DMS53 (cell line): ENCODE measurements at regions not wholly inside any gene's neighbourhood (a gene's known extent, or its start where the extent isn't known, plus 50 kb on each side); places are given as distances from the start of the nearest gene placed in this dataset.

Experiments
- DNase-seq: peaks from one replicate; lab custom pipeline; 2025; lab: John Stamatoyannopoulos, UW

DNA sequence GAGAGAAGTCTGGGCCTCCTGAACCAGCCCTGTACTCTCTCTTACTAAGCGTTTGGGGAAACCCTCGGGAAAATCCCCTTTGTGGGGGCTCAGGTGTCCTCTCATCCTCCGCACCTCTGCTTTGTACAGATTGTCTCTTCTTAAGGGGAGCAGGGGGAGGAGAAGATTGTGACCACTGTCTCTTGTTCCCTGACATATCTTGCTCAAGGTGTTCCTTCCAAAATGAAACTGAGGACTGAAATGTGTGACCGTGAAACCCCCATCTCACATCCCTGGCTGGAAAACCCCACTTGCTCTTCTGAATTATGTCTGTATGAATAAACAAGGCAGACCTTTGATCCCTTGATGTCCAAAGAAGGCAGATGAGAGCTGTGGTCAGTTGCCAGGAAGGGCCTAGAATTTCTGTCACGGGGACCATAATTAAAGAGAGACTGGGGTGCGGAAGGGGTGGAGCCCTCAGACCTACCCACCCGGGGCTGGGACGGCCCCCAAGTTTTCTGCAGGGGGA is 369.8 kb downstream of the AACS start:
- no peak for DNase-seq

DNA sequence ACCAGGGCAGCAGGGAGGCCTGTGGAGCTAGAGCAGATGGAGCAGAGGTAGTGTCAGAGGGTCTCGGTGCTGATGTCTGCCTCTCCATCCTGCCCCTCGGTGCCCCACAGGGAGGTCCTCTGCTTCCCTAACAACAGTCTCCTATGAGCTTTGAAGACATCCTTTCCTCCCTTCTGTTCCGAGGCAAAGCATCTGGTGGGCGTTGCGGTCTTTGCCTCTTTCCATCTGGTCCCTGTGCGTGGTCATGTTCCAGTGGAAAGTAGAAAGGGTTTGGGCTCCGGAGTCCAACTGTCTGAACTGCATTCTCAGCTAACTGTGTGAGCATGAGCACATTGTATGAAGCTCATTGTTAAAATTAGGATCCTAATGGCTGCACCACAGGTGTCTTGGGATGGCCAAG is 370.6 kb downstream of the AACS start:
- DNase-seq: no peak

DNA sequence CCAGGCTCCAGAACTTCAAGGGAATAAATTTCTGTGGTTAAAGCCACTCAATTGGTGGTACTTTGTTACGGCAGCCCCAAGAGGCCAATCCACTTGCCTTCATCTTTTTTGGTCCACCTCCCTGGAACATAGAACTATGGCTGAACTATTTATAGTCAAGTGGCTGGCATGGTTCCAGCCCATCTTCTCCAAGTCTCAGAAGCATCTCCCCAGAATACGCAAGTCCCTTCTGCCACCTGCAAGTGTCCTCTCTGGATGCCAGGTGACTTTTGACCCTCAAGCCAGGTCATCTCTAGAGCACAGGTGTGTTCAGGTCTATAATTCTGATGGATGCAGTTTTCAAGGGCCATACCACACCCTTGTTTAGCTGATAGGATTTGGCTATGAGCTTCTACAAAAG is 371.5 kb downstream of the AACS start:
- no peak for DNase-seq

DNA sequence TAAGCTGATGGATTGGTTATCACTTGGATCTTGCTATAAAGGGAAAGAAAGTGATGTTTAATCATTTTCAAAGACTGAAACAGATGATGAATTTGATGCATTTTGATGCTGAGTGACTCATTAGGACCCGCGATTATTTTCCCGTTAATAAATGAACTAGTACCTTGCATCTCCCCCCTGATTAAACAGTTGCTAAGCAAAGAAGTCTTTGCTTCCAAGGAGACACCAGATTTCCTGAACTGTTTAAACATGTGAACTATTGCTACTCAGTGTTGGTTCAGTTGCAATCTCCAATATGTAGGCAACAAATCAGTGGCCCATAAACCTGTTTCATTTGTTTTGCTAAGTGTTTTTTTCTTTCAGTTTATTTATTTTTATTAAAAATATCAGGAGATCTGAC is 375.2 kb downstream of the AACS start:
- DNase-seq: no peak

DNA sequence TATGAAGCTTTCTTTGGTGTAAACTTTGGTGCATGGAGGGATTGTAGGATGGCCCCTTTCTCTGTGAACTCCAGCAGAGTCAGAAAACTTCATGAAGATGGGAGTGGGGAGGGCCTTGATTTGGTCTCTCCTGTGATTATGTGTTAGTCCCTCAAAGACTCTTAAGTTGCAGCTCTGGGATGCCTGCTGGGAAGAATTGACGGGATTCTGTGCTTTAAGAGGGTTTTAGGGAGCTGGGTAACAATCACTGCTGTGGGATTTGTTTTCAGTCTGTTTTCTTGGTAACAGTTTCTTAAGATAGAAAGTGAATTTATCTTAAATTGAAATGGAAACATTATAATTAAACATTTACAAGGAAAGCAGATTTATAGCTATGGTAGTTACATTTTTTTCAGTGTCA is 378.1 kb downstream of the AACS start:
- no peak for DNase-seq

DNA sequence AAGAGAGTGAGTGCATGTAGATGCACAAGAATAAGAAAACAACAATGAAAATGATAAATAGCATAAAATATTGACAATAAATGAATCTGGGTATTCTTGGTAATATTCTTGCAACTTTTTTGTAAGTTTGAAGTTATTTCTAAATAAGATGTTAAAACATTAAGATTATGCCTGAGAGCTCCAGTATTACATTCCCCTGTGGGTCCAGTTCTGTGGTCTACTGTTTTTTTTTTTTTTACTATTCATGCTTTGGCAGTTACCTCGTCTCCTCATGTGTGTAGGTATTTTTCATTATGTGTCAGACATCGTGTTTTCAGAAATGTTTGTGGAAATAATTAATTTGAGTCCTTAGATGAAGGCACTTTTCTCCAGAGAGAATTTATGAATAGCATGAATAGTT is 386.2 kb downstream of the AACS start:
- no peak for DNase-seq

DNA sequence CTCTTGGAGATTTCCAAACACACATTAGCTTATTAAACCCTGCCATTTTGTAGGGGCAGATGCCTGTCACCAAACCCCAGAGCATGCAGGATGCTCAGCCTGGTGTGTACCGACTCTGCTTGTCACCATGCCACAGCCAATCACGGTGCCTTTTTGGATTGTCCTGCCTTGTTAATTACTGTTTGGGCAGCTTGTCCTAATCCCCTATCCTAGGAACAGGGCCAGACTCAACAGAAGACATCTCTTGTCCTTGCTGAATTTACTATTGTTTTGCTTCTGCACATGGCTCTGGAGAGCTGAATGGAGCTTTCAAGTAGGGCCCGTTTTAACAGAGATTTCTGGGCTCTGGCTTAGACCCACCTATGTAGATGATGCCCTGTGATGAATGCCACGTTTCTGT is 388.5 kb downstream of the AACS start:
- DNase-seq: no peak

DNA sequence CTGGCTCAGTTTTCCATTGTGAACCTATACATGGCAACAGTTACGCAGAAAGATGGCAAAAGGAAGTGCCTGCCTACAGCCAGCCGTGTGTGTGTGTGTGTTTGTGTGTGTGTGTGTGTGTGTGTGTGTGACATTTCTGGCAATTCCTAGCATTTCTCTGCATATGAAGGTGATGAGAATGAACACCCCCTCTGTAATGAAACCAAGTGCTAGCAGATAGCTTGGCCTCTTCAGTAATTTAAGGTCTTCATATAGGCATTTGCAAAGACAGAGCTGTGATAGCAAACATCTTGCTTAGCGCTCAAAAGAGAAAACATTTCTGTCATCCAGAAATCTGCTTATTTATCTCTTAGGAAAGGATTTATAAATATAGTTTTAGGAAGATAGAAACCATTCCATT is 389.1 kb downstream of the AACS start:
- DNase-seq: no peak

DNA sequence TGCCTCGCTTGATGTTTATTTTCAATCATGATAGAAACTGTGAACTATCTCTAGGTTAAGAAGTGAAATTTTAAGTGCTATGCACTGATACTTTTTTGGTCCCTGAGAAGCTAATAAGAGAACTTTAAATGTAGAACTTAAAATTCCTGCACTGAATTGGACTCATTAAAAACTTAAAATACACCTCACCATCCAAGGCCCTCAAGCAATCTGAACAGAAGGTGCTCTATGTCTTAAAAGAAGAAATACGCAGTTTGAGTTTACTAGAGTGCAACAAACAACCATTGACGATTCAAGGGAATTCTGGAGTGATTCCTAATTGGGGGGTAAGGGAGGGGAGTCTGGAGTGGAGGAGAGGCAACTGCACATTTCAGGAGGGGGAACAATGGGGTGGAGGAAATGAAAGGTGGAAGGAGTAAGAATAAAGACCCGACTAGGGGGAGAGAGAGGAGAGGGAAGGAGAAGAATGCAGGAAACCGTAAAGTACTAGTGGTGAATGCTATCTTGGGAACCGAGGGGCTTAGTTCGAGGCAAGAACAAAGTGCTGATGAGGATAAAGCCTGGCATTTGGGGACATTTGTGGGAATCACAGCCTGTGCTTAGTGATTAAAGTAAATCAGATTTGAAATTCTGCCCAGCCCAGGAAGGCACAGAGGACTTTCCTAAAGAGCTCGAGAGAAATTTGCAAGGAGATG is 389.7 kb downstream of the AACS start:
- no peak for DNase-seq

DNA sequence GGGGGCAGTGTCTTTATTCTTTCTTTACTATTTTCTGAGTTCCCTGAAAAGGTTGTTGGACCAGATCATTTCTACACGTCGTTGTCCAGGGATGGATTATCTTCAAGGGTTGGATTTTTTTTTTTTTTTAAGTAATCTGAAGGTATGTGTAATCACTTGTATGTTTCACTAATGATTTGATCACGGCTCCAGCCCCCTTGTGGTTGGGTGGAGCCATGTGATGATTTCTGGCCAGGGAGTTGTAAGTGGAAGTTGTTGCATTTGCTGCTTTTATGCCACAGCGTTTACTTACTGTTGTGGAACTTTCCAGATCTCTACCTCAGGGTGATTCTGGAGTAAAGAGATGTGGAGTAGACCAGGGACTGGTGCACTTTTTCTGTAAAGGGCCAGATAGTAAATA is 390.3 kb downstream of the AACS start:
- DNase-seq: no peak

DNA sequence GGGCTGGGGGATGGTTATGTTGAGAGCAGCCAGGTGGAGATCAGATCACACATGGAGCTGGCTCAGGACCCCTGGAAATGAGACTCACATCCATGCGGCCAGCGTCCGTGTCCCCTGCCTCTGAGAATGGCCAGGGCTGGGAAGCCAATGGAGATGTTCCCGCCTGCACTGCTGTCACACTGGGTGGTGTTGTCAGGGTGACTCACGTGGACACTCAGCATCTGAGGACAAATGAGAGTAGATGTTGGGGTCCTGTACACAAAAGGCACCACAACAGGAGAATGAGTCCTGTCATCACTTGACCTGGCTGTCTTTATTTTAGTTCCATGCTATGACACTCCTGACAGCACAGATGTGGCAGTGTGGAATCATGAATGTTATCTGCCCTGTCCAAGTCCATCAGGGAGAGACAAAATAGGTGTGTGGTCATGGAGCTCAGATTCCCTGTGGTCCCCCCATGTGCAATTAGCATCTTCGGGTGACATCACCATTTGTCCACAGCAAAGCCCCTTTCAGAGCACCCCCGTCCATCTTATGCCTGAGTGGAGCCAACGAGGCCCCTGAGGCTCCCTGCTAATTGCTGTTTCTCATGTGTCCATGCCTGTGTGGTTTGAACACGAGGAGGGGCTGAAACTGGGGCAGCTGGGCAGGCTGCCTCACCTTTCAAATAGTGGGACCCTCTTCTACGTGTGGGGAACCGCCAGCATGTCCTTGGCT is 393.5 kb downstream of the AACS start:
- no peak for DNase-seq

DNA sequence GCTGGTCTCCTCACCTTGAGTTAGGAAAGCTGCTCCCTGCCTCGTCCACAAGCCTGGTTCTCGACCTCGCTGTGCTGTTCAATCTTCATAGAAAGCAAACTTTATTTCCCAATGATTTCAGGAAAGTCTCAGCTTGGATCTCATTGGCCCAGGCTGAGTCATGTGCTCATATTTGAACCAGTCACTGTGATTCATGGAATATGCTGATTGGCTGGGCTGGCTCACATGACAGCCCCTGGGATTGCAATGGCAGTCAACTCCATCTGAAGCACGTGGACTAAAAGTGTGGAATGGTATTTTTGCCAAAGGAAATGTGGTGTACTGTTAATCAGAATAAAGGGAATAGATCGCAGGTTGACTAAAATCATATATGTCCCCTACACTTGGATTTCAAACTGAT is 396.6 kb downstream of the AACS start:
- no peak for DNase-seq

DNA sequence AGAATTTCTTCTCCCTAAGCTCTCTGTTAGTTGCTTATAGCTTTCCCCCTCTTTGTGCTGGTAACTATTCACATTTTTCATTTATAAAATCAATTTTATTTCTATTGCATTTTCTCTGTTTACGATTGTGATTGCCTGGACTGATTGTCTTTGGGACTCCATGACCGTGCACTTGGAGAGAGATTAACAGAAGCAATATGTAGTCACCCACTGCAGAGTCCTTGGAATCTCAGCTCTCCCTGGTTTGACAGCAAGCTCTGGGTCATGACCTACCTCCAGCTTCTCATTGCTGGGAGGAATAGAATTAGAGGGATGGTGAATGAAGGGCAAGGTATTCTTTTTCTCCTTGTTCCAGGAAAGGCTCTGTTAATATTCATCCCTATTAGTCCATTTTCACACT is 398.2 kb downstream of the AACS start:
- no peak for DNase-seq

DNA sequence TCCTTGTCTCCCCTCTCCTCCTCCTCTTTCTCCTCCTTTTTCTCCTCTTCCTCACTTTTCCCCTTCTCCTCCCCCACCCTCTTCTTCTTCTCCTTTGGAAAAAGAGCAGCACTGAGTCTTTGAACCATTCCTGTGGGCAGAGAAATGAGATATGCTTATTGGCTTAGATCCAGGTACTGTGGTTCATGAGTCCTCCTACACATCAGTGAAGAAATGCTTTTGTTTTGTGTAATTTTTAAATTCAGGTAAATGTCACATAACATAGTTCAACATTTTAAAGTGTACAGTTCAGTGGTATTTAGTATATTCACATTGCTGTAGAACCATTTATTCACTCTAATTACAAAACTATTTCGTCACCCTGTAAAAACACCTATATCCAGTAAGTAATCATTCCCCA is 402.1 kb downstream of the AACS start:
- DNase-seq: no peak

DNA sequence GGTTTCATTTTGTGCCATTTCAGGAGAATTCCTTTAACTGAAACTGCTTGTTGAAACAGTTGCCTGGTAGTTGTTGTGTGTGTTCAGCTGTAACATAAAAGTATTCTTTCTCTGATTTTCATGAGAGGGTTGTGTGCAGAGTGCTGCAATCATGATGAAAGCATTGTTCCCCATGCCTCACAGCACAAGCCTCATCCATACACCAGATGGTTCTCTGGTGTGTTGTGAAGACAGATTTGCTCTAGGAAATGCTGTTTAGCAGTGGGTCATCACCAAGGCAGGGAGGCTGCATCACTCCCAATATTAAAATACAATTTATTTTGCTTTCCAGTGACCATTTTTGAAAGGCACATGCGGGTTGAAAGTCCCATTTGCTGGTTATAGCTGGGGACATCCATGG is 404.4 kb downstream of the AACS start:
- no peak for DNase-seq

DNA sequence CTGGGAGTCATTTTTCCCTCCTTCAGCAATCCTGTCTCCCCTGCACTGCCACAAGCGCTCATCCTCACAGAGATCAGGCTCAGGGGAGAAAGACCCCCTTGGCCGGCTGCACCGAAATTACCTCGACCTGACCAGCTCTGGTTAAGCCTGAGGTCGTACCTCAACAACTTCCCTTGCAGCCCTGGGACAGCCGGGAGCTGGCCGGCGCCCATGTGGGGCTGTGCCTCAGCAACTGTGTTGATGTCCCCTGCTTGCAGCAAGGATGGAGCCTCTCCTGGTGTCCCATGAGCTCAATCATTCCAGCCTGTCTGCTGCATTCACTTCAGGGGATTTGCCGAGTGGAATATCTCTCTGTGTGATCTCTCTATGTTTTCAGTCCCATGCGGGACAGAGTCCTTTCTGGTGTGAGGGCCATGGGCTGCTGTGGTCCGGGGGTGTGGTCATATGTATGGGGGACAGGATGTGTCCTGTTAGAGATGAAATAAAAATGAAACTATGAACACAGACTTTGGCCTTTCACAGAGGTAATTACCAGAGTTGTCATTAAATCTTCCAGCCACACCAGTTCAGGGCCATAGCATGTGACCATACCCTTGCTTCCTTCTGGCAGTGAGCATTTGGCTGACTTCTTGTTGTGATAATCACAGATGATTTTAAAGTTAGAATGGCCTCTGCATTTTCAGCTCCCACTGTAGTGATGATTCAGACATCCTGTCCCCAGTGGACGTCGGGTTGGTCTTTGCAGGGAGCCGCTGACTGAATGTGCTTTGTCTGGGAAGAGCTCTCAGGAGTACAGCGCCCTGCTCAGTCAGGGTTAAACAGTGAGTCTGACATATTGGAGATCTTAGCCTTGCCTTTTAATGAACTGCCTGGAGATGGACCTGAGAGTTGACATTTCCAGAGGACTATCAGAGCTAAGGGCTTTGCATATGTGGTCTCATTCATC is 405.9 kb downstream of the AACS start:
- no peak for DNase-seq

DNA sequence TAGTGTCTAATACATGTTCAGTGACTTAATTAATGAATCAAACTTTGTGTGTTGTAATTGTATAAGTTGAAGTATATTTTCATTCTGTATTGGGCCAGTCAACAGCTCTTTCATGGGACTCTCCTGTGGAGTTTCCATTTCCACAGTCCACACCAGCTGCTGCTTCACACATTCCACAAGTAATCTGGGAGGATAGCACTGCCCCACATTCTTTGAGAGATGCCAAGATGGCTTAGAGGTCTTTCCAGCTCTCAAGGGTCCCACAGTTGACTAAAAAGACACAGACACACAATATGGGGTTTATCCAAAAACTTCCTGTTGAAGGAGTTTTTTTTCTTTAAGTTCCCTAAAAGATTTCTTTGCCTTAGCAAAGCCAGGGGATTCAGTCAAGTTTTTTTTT is 408.3 kb downstream of the AACS start:
- no peak for DNase-seq

DNA sequence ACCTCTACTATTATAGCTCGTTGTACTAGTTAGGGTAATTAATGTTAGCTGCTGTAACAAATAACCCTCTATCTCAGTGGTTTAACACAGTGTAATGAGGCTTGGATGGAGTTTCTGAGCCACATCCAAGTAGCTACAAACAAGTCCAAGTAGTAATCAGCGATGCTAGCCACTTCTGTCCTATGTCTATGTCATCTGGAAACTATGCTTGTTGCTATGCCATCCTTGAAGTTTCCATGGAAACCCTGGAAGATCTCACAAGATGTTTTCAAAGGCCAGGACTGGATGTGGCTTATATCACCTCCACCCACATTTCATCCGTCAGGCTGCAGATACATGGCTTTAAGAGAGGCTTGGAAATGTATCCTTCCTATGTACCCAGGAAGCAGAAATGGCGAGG is 422.1 kb downstream of the AACS start:
- DNase-seq: no peak

DNA sequence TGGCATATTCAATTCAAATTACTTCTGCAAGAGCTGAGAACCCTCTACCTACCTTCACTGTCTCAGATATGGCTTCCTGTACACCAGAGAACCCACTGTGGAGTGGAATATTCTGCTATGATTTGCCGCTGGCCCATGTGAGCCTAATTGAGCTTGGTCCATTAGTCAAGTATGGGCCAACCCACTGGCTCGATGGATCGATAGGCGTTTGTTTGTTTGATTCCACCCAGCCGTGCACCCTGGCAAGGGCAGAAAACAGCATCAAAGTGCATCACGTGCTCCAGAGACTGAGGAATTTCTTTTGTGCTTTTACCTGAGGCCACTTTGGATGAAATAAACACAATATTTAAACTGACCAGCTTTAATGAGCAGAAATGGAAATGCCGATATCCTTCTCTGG is 426.3 kb downstream of the AACS start:
- DNase-seq: no peak

DNA sequence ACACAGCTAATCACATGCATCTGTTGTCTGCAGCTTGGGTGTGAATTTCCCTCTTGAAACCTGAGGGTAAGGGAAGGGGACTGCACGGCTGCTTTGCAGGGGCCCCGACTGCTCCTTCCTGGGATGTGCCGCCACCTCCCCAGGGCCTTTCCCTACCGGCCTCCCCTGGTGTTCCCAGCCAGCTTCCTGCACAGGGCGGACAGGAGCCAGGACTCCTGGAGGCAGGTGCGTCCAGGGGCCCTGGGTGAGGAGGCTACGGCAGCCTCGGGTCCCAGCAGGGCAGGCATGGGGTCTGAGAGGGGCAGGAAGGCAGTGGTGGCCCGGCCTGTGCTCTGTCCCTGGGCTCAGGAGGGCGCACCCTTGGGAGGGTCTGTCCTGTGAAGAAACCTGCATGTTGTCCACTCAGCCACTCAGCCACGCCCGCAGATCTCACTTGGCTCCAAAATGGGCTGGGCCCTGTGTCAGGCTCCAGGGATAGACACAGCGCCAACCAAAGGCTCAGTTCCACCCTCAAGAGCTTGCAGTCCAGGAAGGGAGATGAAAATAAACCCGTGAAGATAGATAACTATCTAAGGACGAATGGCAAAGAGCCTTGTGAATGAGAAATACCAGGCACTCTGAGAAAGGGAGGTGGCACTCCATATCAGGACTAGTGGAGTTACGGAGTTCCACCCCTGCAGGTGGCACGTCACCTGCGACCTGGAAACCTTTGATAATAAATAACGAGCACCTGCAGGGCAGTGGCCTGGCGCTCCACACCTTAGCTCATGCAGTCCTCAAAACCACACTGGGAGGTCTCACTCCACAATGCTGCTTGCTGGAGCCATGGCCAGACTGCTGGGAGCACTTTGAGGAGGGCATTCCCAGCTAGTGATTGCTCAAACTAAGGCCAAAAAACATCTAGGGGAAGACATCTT is 427.4 kb downstream of the AACS start:
- no peak for DNase-seq

DNA sequence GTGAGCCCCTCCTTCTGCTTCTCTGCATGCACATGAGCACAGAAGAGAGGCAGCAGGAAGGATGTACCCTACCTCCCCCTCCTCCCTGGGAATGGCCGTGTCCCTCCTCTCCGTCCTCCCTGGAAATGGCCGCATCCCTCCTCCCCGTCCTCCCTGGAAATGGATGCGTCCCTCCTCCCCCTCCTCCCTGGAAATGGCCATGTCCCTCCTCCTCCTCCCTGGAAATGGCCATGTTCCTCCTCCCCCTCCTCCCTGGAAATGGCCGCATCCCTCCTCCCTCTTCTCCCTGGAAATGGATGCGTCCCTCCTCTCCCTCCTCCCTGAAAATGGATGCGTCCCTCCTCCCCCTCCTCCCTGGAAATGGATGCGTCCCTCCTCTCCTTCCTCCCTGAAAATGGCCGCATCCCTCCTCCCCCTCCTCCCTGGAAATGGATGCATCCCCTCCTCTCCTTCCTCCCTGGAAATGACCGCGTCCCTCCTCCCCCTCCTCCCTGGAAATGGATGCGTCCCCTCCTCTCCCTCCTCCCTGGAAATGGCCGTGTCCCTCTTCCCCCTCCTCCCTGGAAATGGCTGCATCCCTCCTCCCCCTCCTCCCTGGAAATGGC is 428.6 kb downstream of the AACS start:
- DNase-seq: no peak
